Heart left ventricle (tissue), 16 donors: ENCODE measurements at regions not wholly inside any gene's neighbourhood (a gene's known extent, or its start where the extent isn't known, plus 50 kb on each side); places are given as distances from the start of the nearest gene placed in this dataset.

Experiments used
- ATAC-seq, 4 donors: fragments of 200-7000 bp; cut with Tn5 transposase; one replicate each; pipeline ENCODE4 v1.9.1; 2020 to 2022; ENCODE audit warnings: moderate library complexity in 4 of 4, mild to moderate bottlenecking in 3 of 4, moderate number of reproducible peaks in 1 of 4
- DNase-seq, 5 donors: peaks; one replicate each; pipeline ENCODE4 v3.0.0-alpha.2; 2020
- H3K27ac ChIP-seq, 12 donors: fragments of 200-600 bp; sonication (generic) in 4 of 12; one replicate each; pipeline versions ENCODE4 v1.5.0 to v1.8.0; 2016 to 2022; ENCODE audit warnings: mild to moderate bottlenecking in 2 of 12
- H3K27me3 ChIP-seq, 9 donors: fragments of 200-600 bp; sonication (generic) in 2 of 9; one replicate each; pipeline versions ENCODE4 v1.5.1 to v1.8.0; 2016 to 2022; ENCODE audit warnings: mild to moderate bottlenecking in 3 of 9
- H3K36me3 ChIP-seq, 9 donors: fragments of 200-600 bp; sonication (generic) in 2 of 9; one replicate each; pipeline versions ENCODE4 v1.5.0 to v1.8.0; 2018 to 2022; ENCODE audit warnings: mild to moderate bottlenecking in 2 of 9
- H3K4me1 ChIP-seq, 12 donors: fragments of 200-600 bp; sonication (generic) in 4 of 12; one replicate each; pipeline versions ENCODE4 v1.5.0 to v1.8.0; 2016 to 2022; ENCODE audit warnings: mild to moderate bottlenecking in 3 of 12
- H3K4me3 ChIP-seq, 12 donors: fragments of 200-600 bp; sonication (generic) in 4 of 12; one replicate each; pipeline versions ENCODE4 v1.5.0 to v1.8.0; 2017 to 2022; ENCODE audit warnings: mild to moderate bottlenecking in 9 of 12, moderate library complexity in 4 of 12
- H3K9me3 ChIP-seq, 12 donors: fragments of 200-600 bp; sonication (generic) in 4 of 12; one replicate each; pipeline versions ENCODE4 v1.5.0 to v1.8.0; 2016 to 2022; ENCODE audit warnings: mild to moderate bottlenecking in 1 of 12
- CTCF ChIP-seq, 12 donors: fragments of 200-600 bp; sonication (generic) in 4 of 12; IDR thresholded peaks; one replicate each; pipeline versions ENCODE4 v1.5.0 to v1.8.0; 2018 to 2022; ENCODE audit warnings: antibody characterized with exemption in 12 of 12, mild to moderate bottlenecking in 5 of 12
- POLR2A ChIP-seq, 2 donors: fragments of 450-650 bp; IDR thresholded peaks; one replicate each; pipeline ENCODE4 v1.6.1; 2017; ENCODE audit warnings: antibody characterized with exemption in 2 of 2, mild to moderate bottlenecking in 2 of 2, moderate library complexity in 2 of 2
- WGBS, 4 donors: extraction: QIAGEN DNeasy Blood & Tissue Kit in 2 of 4; methylation state at CpG; one replicate each; pipeline versions ENCODE4 v1.1.5 to v1.1.7; 2013 to 2018; 5-methylcytosine and 5-hydroxymethylcytosine counted together
- intact Hi-C, 10 donors: fragments of 100-400 bp; cut with DNase I; formaldehyde crosslinking; loops; one replicate each; pipeline versions ENCODE4 v1.11.1 to v1.14.2; 2022
- donor health status: ischemic (EF 13 %, LVEDD 7.1; RV severe dilation, severe dysfunction).
- donor health status: healthy with polysubstance abuse.
- donor health status: DM: no; HTN: yes; CAD: no.
- donor health status: DM: no; HTN: no; CAD: no.
- donor health status: ischemic (EF 25% LVEDD 6.9; RV normal size, moderate dysfunction).
- donor health status: ischemic (EF 25% LVEDD 5.7; RV mildly dilated, moderate dysfunction).
- donor health status: healthy.
- donor health status: DM: yes; HTN: yes; CAD: no.
- donor health status: ischemic (EF 35%, LVEDD 5.7; RV mildly dilated, moderate dysfunction).
- donor health status: nonischemic (EF 11% LVEDD 7.7; RV severe dilation, severe dysfunction).
- donor health status: DM: yes; HTN: yes; CAD: no.
- donor health status: PGD.
- donor health status: ischemic (EF 29% LVEDD 5.4; RV normal size, mild dysfunction).
- donor health status: nonischemic (EF 23%, LVEDD 6.1; RV moderate dilation, normal function).

- Histone ChIP-seq H3K27me3 (peaks cover 0 to 9% (median 0%) of the 10 kb centered on the region in 9 donors), H3K9me3 (no peaks in the 10 kb centered on the region), H3K4me1 (no peaks in the 10 kb centered on the region), H3K4me3 (no peak overlapping the region), H3K27ac (no peak overlapping the region), H3K36me3 (no peaks in the 10 kb centered on the region)
- TF ChIP-seq CTCF (IDR thresholded peaks at IDR 0.05) (no peak), POLR2A (IDR thresholded peaks at IDR 0.05) (no peak)
- ATAC-seq, result no peak
- WGBS, 4 donors, result 81 to 91% (median 84%) methylated on average over 4 of the region's 4 CpGs
- DNase-seq, result no peak
- intact Hi-C loops, result no loop called here
Observed at GRCh38 chr5:135150767-135151166, 116.7 kb upstream of the PITX1 start.

GRCh38 chr5:135149956-135150723 is 116.1 kb upstream of the PITX1 start:
- H3K4me3 ChIP-seq, result no peak overlapping the region
- intact Hi-C loops, result no loop called here
- H3K36me3 ChIP-seq, result no peaks in the 10 kb centered on the region
- DNase-seq (no peak), ATAC-seq (no peak)
- H3K9me3 ChIP-seq, result no peaks in the 10 kb centered on the region
- WGBS, 4 donors, result 69 to 77% (median 72%) methylated on average over 10 to 13 of the region's 13 CpGs
- TF ChIP-seq CTCF (IDR thresholded peaks at IDR 0.05) (no peak), POLR2A (IDR thresholded peaks at IDR 0.05) (no peak)
- no peaks in the 10 kb centered on the region for H3K4me1 ChIP-seq
- no peak overlapping the region for H3K27ac ChIP-seq
- peaks cover 0 to 9% (median 0%) of the 10 kb centered on the region in 9 donors for H3K27me3 ChIP-seq

- Histone ChIP-seq H3K36me3 (no peaks in the 10 kb centered on the region), H3K27me3 (peaks cover 0 to 9% (median 0%) of the 10 kb centered on the region in 9 donors), H3K4me3 (no peak overlapping the region), H3K9me3 (no peaks in the 10 kb centered on the region), H3K4me1 (no peaks in the 10 kb centered on the region), H3K27ac (no peak overlapping the region)
- intact Hi-C loops, result no loop called here
- 73 to 79% (median 77%) methylated on average over 2 to 5 of the region's 5 CpGs for WGBS, 4 donors
- no peak for DNase-seq
- TF ChIP-seq CTCF (IDR thresholded peaks at IDR 0.05) (no peak), POLR2A (IDR thresholded peaks at IDR 0.05) (no peak)
- no peak for ATAC-seq
Observed at GRCh38 chr5:135149229-135149955, 115.4 kb upstream of the PITX1 start.

- DNase-seq, result no peak
- intact Hi-C loops, result no loop called here
- H3K36me3 ChIP-seq, result no peaks in the 10 kb centered on the region
- H3K9me3 ChIP-seq, result no peaks in the 10 kb centered on the region
- no peak overlapping the region for H3K27ac ChIP-seq
- 87 to 91% (median 90%) methylated on average over 10 of the region's 10 CpGs for WGBS, 4 donors
- H3K27me3 ChIP-seq, result peaks cover 0 to 9% (median 0%) of the 10 kb centered on the region in 9 donors
- TF ChIP-seq CTCF (IDR thresholded peaks at IDR 0.05) (no peak), POLR2A (IDR thresholded peaks at IDR 0.05) (no peak)
- H3K4me1 ChIP-seq, result no peaks in the 10 kb centered on the region
- ATAC-seq, result no peak
- no peak overlapping the region for H3K4me3 ChIP-seq
Observed at GRCh38 chr5:135147294-135148090, 113.5 kb upstream of the PITX1 start.
